ENCODE measurements at regions not wholly inside any gene's neighbourhood (a gene's known extent, or its start where the extent isn't known, plus 50 kb on each side); places are given as distances from the start of the nearest gene placed in this dataset.

DNA sequence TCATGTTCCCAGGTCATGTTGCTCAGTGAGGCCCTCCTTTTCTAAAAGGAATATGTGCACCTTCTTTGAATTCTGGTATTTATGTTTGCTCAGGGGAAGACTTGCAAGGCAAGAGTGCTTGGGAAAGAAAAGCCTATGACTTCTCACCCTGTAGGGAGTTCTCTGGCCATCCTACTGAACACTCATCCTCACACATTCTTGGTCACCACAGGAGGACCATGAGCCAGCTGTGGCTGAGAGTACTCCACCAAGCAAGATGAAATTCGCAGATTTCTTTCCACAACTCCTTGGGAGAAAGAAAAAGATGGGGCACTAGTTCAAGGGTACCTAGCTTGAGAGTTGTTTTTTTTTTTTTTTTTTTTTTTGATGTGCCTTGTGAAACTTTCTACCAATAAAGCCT, 179.6 kb downstream of the FZD1 start:
- POLR2A ChIA-PET, result interaction anchor here (0.6 kb wide), 1 partner anchor 303 kb away, joined by 3 read pairs; no protein-coding TSS in a partner anchor
- Histone ChIP-seq H3K36me3 (ENCODE audit: control insufficient read depth in 2 of 2, insufficient read depth in 2 of 2, low read length in 1 of 2) (no peaks in the 10 kb centered on the region), H3K79me2 (ENCODE audit: control insufficient read depth, insufficient read depth, low read length) (no peaks in the 10 kb centered on the region), H3K27me3 (replicated peaks in 1 of 2; ENCODE audit: control insufficient read depth in 2 of 2, insufficient read depth in 2 of 2, low read length in 1 of 2) (no peaks in the 10 kb centered on the region), H4K20me1 (ENCODE audit: control insufficient read depth, insufficient read depth) (no peaks in the 10 kb centered on the region), H3K9me3 (replicated peaks; ENCODE audit: control insufficient read depth, insufficient read depth, low read length) (no peaks in the 10 kb centered on the region), H3K27ac (ENCODE audit: control insufficient read depth, insufficient read depth) (no peak overlapping the region), H3K4me3 (no peak overlapping the region), H3K4me1 (ENCODE audit: control insufficient read depth, insufficient read depth, low read length) (no peaks in the 10 kb centered on the region), H3K9ac (ENCODE audit: control insufficient read depth, insufficient read depth, low read length) (no peak overlapping the region), H2AFZ (ENCODE audit: control insufficient read depth, low read depth, low read length) (no peak overlapping the region), H3K4me2 (ENCODE audit: control insufficient read depth, insufficient read depth) (no peak overlapping the region)
- in situ Hi-C loops (cut with MboI), result no loop called here
- RAD21 ChIA-PET (ENCODE audit: unreplicated experiment), result no interaction called here
- WGBS (ENCODE audit: insufficient coverage, insufficient replicate concordance, low lambda C conversion rate, missing lambda C conversion rate), result 0% methylated on average over 1 of the region's 1 CpG
- intact Hi-C loops (cut with micrococcal nuclease; ENCODE audit: unreplicated experiment), result no loop called here
- CTCF ChIA-PET, result no interaction called here
- SMC1A ChIA-PET (ENCODE audit: uncharacterized antibody, unreplicated experiment), result no interaction called here
- ATAC-seq (no peak), DNase-seq (ENCODE audit: low read depth, low spot score) (no peak), FAIRE-seq (no peak)
- BruUV-seq (replicated peaks), result no TSS peak
- TF ChIP-seq EGR1 (IDR thresholded peaks at IDR 0.05; ENCODE audit: borderline replicate concordance in 1 of 2, low read depth in 2 of 2, low read length in 2 of 2), result no peak
- no peak for TF ChIP-seq NFYB (IDR thresholded peaks at IDR 0.05; ENCODE audit: insufficient read depth, low read depth, low read length)
- TF ChIP-seq SUZ12 (IDR thresholded peaks at IDR 0.05; ENCODE audit: unreplicated experiment), result no peak
- TF ChIP-seq, protein P1, sequence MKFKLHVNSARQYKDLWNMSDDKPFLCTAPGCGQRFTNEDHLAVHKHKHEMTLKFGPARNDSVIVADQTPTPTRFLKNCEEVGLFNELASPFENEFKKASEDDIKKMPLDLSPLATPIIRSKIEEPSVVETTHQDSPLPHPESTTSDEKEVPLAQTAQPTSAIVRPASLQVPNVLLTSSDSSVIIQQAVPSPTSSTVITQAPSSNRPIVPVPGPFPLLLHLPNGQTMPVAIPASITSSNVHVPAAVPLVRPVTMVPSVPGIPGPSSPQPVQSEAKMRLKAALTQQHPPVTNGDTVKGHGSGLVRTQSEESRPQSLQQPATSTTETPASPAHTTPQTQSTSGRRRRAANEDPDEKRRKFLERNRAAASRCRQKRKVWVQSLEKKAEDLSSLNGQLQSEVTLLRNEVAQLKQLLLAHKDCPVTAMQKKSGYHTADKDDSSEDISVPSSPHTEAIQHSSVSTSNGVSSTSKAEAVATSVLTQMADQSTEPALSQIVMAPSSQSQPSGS (IDR thresholded peaks at IDR 0.05; ENCODE audit: low read length), result no peak
- no peak for TF ChIP-seq SMC3 (IDR thresholded peaks at IDR 0.05; ENCODE audit: borderline replicate concordance, low read length)
- TF ChIP-seq ZNF384 (IDR thresholded peaks at IDR 0.05; ENCODE audit: borderline replicate concordance, low read depth, low read length), result no peak
- no peak for TF ChIP-seq MYC (IDR thresholded peaks at IDR 0.05; ENCODE audit: insufficient read depth, insufficient read length, insufficient replicate concordance, low read length, severe bottlenecking)
- TF ChIP-seq POLR2AphosphoS5 (IDR thresholded peaks at IDR 0.05; ENCODE audit: low read length), result no peak
- TF ChIP-seq HCFC1 (IDR thresholded peaks at IDR 0.05; ENCODE audit: low read length), result no peak
- TF ChIP-seq MEF2B (IDR thresholded peaks at IDR 0.05; ENCODE audit: partially characterized antibody, poor library complexity, severe bottlenecking), result no peak
- TF ChIP-seq, protein P2, sequence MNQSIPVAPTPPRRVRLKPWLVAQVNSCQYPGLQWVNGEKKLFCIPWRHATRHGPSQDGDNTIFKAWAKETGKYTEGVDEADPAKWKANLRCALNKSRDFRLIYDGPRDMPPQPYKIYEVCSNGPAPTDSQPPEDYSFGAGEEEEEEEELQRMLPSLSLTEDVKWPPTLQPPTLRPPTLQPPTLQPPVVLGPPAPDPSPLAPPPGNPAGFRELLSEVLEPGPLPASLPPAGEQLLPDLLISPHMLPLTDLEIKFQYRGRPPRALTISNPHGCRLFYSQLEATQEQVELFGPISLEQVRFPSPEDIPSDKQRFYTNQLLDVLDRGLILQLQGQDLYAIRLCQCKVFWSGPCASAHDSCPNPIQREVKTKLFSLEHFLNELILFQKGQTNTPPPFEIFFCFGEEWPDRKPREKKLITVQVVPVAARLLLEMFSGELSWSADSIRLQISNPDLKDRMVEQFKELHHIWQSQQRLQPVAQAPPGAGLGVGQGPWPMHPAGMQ (IDR thresholded peaks at IDR 0.05; ENCODE audit: borderline replicate concordance), result no peak
- TF ChIP-seq NFXL1 (IDR thresholded peaks at IDR 0.05; ENCODE audit: borderline replicate concordance), result no peak
- no peak for TF ChIP-seq MXI1 (IDR thresholded peaks at IDR 0.05; ENCODE audit: low read depth, low read length)
